ENCODE measurements at regions not wholly inside any gene's neighbourhood (a gene's known extent, or its start where the extent isn't known, plus 50 kb on each side); places are given as distances from the start of the nearest gene placed in this dataset.
"Not testable (repeated sequence)": the region's sequence is repeated elsewhere in the genome, so short reads cannot be mapped to it uniquely, and the experiment has no call there.

DNA sequence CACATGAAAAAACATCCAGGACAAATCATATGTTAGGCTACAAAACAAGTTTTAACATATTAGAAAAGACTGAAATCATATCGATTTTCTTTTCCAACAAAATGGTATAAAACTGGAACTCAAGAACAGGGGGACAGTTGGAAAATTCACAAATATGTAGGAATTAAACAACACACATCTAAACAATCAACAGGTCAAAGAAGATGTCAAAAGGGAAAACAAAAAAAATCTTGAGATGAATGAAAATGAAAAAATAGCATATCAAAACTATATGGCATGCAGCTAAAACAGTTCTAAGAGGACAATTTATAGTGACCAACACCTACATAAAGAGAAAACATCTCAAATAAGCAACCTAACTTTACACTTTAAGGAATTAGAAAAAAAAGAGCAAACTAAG lies 585.3 kb downstream of the UQCRFS1 start:
- no peaks in the 10 kb centered on the region for H3K9me3 ChIP-seq (ENCODE audit: insufficient read depth, low read depth)
- ChIA-PET CTCF (no interaction called here), POLR2A (ENCODE audit: unreplicated experiment) (no interaction called here)
- H3K4me1 ChIP-seq (replicated peaks; ENCODE audit: insufficient read depth) = no peaks in the 10 kb centered on the region
- no peaks in the 10 kb centered on the region for H3K36me3 ChIP-seq (ENCODE audit: low read depth)
- H4K20me1 ChIP-seq (ENCODE audit: insufficient read depth) = no peaks in the 10 kb centered on the region
- no peaks in the 10 kb centered on the region for H3F3A ChIP-seq (ENCODE audit: insufficient read depth, low read depth)
- H3K27ac ChIP-seq = no peak overlapping the region
- TF ChIP-seq EZH2 (IDR thresholded peaks at IDR 0.05; ENCODE audit: low read depth) = no peak
- H3K4me2 ChIP-seq = no peak overlapping the region
- BruUV-seq (replicated peaks) = no TSS peak
- intact Hi-C loops (cut with micrococcal nuclease; ENCODE audit: unreplicated experiment) = no loop called here
- H3K79me2 ChIP-seq (ENCODE audit: low read depth) = no peaks in the 10 kb centered on the region
- H3K4me3 ChIP-seq = no peak overlapping the region
- H2AFZ ChIP-seq = no peak overlapping the region
- DNase-seq = no peak
- no peaks in the 10 kb centered on the region; the same call in 1 of the 2 replicates for H3K27me3 ChIP-seq (ENCODE audit: insufficient read depth, low read depth)
- no peaks in the 10 kb centered on the region for H3K9me2 ChIP-seq (ENCODE audit: insufficient read depth)

DNA sequence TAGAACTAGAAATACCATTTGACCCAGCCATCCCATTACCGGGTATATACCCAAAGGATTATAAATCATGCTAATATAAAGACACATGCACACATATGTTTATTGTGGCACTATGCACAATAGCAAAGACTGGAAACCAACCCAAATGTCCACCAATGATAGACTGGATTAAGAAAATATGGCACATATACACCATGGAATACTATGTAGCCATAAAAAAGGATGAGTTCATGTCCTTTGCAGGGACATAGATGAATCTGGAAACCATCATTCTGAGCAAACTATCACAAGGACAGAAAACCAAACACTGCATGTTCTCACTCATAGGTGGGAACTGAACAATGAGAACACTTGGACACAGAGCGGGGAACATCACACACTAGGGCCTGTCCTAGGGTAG lies 586.5 kb downstream of the UQCRFS1 start:
- H3K9me3 ChIP-seq (ENCODE audit: insufficient read depth, low read depth); H3K9me2 ChIP-seq (ENCODE audit: insufficient read depth); H3K36me3 ChIP-seq (ENCODE audit: low read depth); H3F3A ChIP-seq (ENCODE audit: insufficient read depth, low read depth); CTCF ChIA-PET; intact Hi-C loops (cut with micrococcal nuclease; ENCODE audit: unreplicated experiment); H3K4me3 ChIP-seq; H2AFZ ChIP-seq; H3K4me1 ChIP-seq (replicated peaks; ENCODE audit: insufficient read depth); BruUV-seq (replicated peaks); H3K27ac ChIP-seq; H3K4me2 ChIP-seq; H3K79me2 ChIP-seq (ENCODE audit: low read depth); POLR2A ChIA-PET (ENCODE audit: unreplicated experiment); H4K20me1 ChIP-seq (ENCODE audit: insufficient read depth); DNase-seq; H3K27me3 ChIP-seq (ENCODE audit: insufficient read depth, low read depth): not testable (repeated sequence)

DNA sequence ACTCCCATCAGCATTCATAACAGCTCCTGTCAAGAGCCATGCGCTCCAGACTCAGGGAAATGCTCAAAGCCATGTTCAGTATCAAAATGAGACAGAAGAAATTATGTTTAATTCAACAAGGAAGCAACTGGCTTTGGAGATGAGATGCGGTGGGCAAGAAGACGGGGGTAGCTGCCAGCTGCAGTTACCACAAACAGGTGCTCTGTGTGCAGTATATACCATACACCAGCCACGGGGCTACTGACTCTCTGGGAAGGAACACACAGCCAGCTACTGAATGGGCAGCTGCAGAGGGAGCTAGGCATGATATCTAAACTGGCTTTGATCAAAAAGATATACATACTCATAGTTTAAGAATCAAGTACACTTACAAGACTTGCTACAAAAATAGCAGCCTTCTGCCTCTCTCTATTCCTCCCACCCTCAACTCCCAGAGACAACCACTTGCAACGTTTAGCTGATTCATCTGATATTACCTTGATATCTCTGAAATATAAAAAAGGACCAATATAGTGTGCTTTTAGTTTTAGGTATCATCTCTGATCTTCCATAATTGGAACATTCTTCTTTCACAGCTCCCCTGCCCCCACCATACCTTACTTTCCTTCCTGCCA lies 593.0 kb downstream of the UQCRFS1 start:
- Histone ChIP-seq H3K9me2 (ENCODE audit: insufficient read depth) (no peaks in the 10 kb centered on the region), H3K36me3 (ENCODE audit: low read depth) (no peaks in the 10 kb centered on the region), H3K27me3 (ENCODE audit: insufficient read depth, low read depth) (no peaks in the 10 kb centered on the region), H3K9me3 (ENCODE audit: insufficient read depth, low read depth) (no peaks in the 10 kb centered on the region; the same call in 1 of the 2 replicates), H3F3A (ENCODE audit: insufficient read depth, low read depth) (no peaks in the 10 kb centered on the region), H3K27ac (no peak overlapping the region), H3K4me2 (no peak overlapping the region), H4K20me1 (ENCODE audit: insufficient read depth) (no peaks in the 10 kb centered on the region), H3K4me3 (no peak overlapping the region), H3K79me2 (ENCODE audit: low read depth) (no peaks in the 10 kb centered on the region), H2AFZ (no peak overlapping the region), H3K4me1 (replicated peaks; ENCODE audit: insufficient read depth) (no peaks in the 10 kb centered on the region)
- no peak for TF ChIP-seq EZH2 (IDR thresholded peaks at IDR 0.05; ENCODE audit: low read depth)
- TF ChIP-seq, protein P1, sequence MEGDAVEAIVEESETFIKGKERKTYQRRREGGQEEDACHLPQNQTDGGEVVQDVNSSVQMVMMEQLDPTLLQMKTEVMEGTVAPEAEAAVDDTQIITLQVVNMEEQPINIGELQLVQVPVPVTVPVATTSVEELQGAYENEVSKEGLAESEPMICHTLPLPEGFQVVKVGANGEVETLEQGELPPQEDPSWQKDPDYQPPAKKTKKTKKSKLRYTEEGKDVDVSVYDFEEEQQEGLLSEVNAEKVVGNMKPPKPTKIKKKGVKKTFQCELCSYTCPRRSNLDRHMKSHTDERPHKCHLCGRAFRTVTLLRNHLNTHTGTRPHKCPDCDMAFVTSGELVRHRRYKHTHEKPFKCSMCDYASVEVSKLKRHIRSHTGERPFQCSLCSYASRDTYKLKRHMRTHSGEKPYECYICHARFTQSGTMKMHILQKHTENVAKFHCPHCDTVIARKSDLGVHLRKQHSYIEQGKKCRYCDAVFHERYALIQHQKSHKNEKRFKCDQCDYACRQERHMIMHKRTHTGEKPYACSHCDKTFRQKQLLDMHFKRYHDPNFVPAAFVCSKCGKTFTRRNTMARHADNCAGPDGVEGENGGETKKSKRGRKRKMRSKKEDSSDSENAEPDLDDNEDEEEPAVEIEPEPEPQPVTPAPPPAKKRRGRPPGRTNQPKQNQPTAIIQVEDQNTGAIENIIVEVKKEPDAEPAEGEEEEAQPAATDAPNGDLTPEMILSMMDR (conservative IDR thresholded peaks at IDR 0.05) = no peak
- no peak for DNase-seq
- BruUV-seq (replicated peaks) = no TSS peak
- ChIA-PET POLR2A (ENCODE audit: unreplicated experiment) (no interaction called here), CTCF (no interaction called here)
- intact Hi-C loops (cut with micrococcal nuclease; ENCODE audit: unreplicated experiment) = no loop called here

DNA sequence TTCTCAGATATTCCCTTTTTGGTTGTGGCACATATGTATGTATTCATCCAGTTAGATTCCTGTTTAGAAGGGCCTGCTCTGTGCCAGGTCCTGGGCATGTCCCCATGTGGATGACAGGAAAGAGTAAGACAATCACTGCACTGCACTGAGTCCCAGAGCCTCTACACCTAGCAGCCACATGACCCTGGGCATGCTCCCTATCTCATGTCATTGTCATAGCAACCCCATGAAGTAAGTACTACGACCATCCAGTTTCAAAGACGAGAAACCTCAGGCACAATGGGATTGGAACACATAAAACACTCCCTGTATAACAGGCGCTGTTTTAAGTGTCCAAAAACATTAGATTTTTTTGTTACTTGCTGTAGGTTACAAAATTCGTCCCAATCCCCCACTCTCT lies 594.4 kb downstream of the UQCRFS1 start:
- no TSS peak for BruUV-seq (replicated peaks)
- no peaks in the 10 kb centered on the region for H3K36me3 ChIP-seq (ENCODE audit: low read depth)
- no peaks in the 10 kb centered on the region for H3K79me2 ChIP-seq (ENCODE audit: low read depth)
- H3K9me3 ChIP-seq (ENCODE audit: insufficient read depth, low read depth) = no peaks in the 10 kb centered on the region; the same call in none of the 2 replicates
- H3K27ac ChIP-seq = no peak overlapping the region
- DNase-seq = no peak
- no peaks in the 10 kb centered on the region for H3K27me3 ChIP-seq (ENCODE audit: insufficient read depth, low read depth)
- H3F3A ChIP-seq (ENCODE audit: insufficient read depth, low read depth) = no peaks in the 10 kb centered on the region
- intact Hi-C loops (cut with micrococcal nuclease; ENCODE audit: unreplicated experiment) = no loop called here
- no peaks in the 10 kb centered on the region for H4K20me1 ChIP-seq (ENCODE audit: insufficient read depth)
- ChIA-PET POLR2A (ENCODE audit: unreplicated experiment) (no interaction called here), CTCF (no interaction called here)
- H3K4me2 ChIP-seq = no peak overlapping the region
- TF ChIP-seq, protein P1 (conservative IDR thresholded peaks at IDR 0.05) = no peak
- TF ChIP-seq EZH2 (IDR thresholded peaks at IDR 0.05; ENCODE audit: low read depth) = no peak
- H3K4me3 ChIP-seq = no peak overlapping the region
- H2AFZ ChIP-seq = no peak overlapping the region
- no peaks in the 10 kb centered on the region for H3K4me1 ChIP-seq (replicated peaks; ENCODE audit: insufficient read depth)
- no peaks in the 10 kb centered on the region for H3K9me2 ChIP-seq (ENCODE audit: insufficient read depth)

All from PC-9 (cell line).